ENCODE measurements at regions not wholly inside any gene's neighbourhood (a gene's known extent, or its start where the extent isn't known, plus 50 kb on each side); places are given as distances from the start of the nearest gene placed in this dataset.

- DNase-seq, result no peak
Observed at GRCh38 chr6:22349051-22349450, 52.2 kb upstream of the PRL start.

DNA sequence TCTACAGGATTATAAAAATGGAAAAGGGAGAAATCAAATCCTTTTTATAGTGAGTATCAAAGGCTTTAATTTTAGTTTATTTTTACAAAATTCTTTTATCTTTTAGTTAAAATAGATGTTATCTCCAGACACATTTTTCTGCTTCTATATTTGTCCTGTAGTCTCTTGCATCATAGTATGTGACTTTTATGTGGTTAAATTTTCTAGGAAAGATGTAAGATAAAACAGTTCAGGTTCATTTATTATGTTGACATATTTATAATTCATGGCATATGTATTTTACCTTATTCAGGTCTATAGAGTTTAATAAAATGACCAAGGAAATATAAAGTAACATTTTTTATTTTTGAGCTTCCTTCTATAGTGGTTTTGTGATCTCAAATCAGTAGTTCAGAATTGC is 52.7 kb upstream of the PRL start:
- no peak for DNase-seq
- Histone ChIP-seq H3K27ac (no peak overlapping the region), H3K4me3 (no peak overlapping the region), H3K36me3 (no peaks in the 10 kb centered on the region), H3K9me3 (no peaks in the 10 kb centered on the region), H3K27me3 (no peaks in the 10 kb centered on the region), H3K4me1 (no peaks in the 10 kb centered on the region)
- TF ChIP-seq POLR2A (IDR thresholded peaks at IDR 0.05), result no peak
- TF ChIP-seq, protein P1, sequence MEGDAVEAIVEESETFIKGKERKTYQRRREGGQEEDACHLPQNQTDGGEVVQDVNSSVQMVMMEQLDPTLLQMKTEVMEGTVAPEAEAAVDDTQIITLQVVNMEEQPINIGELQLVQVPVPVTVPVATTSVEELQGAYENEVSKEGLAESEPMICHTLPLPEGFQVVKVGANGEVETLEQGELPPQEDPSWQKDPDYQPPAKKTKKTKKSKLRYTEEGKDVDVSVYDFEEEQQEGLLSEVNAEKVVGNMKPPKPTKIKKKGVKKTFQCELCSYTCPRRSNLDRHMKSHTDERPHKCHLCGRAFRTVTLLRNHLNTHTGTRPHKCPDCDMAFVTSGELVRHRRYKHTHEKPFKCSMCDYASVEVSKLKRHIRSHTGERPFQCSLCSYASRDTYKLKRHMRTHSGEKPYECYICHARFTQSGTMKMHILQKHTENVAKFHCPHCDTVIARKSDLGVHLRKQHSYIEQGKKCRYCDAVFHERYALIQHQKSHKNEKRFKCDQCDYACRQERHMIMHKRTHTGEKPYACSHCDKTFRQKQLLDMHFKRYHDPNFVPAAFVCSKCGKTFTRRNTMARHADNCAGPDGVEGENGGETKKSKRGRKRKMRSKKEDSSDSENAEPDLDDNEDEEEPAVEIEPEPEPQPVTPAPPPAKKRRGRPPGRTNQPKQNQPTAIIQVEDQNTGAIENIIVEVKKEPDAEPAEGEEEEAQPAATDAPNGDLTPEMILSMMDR (IDR thresholded peaks at IDR 0.05), result no peak

More at GRCh38 chr6:22349051-22349450, 52.2 kb upstream of the PRL start:
- TF ChIP-seq, protein P1 (IDR thresholded peaks at IDR 0.05), result no peak
- TF ChIP-seq POLR2A (IDR thresholded peaks at IDR 0.05), result no peak
- no peaks in the 10 kb centered on the region for H3K36me3 ChIP-seq
- H3K4me3 ChIP-seq, result no peak overlapping the region
- H3K9me3 ChIP-seq, result no peaks in the 10 kb centered on the region
- no peaks in the 10 kb centered on the region for H3K4me1 ChIP-seq
- H3K27ac ChIP-seq, result no peak overlapping the region
- no peaks in the 10 kb centered on the region for H3K27me3 ChIP-seq

DNA sequence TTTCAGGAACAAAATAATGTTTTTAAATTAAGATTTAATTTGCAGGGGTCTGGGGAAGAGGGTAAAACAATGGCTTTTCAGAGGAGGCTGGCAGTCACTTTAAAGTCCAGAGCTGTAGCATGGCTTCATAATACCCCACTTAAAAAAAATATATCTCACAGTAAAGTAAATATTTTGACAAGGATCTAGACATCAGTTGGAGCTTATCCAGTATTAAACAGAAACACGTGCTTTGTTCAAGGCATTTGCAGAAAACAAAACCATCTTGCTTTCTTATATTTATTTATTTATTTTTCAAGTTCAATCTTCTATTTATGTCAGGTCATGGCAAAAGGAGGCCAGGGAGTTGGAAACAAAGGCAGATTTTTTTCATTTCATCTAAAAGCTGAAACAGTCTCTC is 53.3 kb upstream of the PRL start:
- H3K4me3 ChIP-seq, result no peak overlapping the region
- H3K27ac ChIP-seq, result no peak overlapping the region
- H3K4me1 ChIP-seq, result no peaks in the 10 kb centered on the region
- TF ChIP-seq, protein P1 (IDR thresholded peaks at IDR 0.05), result no peak
- TF ChIP-seq POLR2A (IDR thresholded peaks at IDR 0.05), result no peak
- H3K36me3 ChIP-seq, result no peaks in the 10 kb centered on the region
- no peak for DNase-seq
- H3K9me3 ChIP-seq, result no peaks in the 10 kb centered on the region
- no peaks in the 10 kb centered on the region for H3K27me3 ChIP-seq

- H3K36me3 ChIP-seq, result no peaks in the 10 kb centered on the region
- DNase-seq, result no peak
- H3K4me1 ChIP-seq, result no peaks in the 10 kb centered on the region
- TF ChIP-seq, protein P1 (IDR thresholded peaks at IDR 0.05), result no peak
- TF ChIP-seq POLR2A (IDR thresholded peaks at IDR 0.05), result no peak
- H3K27me3 ChIP-seq, result no peaks in the 10 kb centered on the region
- no peak overlapping the region for H3K4me3 ChIP-seq
- H3K27ac ChIP-seq, result no peak overlapping the region
- H3K9me3 ChIP-seq, result no peaks in the 10 kb centered on the region
Observed at GRCh38 chr6:22353101-22353500, 56.3 kb upstream of the PRL start.

- TF ChIP-seq, protein P1 (IDR thresholded peaks at IDR 0.05), result no peak
- no peak for TF ChIP-seq POLR2A (IDR thresholded peaks at IDR 0.05)
- DNase-seq, result no peak
- Histone ChIP-seq H3K36me3 (no peaks in the 10 kb centered on the region), H3K4me3 (no peak overlapping the region), H3K9me3 (no peaks in the 10 kb centered on the region), H3K27ac (no peak overlapping the region), H3K27me3 (no peaks in the 10 kb centered on the region), H3K4me1 (no peaks in the 10 kb centered on the region)
Observed at GRCh38 chr6:22356362-22356940, 59.6 kb upstream of the PRL start.

DNA sequence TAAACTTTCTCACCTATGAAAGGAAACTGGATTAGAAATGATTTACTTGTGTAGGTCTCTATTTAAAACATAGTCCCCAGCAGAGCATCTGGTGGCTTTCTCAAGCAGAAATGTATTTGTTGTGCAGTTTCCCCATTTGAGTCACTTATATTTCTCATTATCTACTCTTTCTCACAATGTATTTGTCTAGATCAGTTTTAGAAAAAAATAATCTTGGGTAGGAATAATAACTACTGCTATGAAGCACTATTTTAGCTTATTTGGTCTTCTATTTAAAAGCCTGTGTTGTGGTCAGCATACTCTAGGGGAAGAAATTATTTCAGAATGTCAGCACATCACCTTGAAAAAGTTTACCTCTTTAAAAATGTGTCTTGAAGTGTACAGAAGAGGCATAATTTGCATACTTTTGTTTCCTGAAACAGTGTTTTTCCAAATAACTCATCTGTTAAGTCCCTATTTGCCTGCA is 60.9 kb upstream of the PRL start:
- Histone ChIP-seq H3K36me3 (no peaks in the 10 kb centered on the region), H3K9me3 (no peaks in the 10 kb centered on the region), H3K27me3 (no peaks in the 10 kb centered on the region), H3K4me1 (no peaks in the 10 kb centered on the region), H3K4me3 (no peak overlapping the region), H3K27ac (no peak overlapping the region)
- TF ChIP-seq, protein P1 (IDR thresholded peaks at IDR 0.05), result no peak
- TF ChIP-seq POLR2A (IDR thresholded peaks at IDR 0.05), result no peak
- no peak for DNase-seq

All from Peyer's patch (tissue), 4 donors.